RWPE1 (cell line): ENCODE measurements at regions not wholly inside any gene's neighbourhood (a gene's known extent, or its start where the extent isn't known, plus 50 kb on each side); places are given as distances from the start of the nearest gene placed in this dataset.

ENCODE experiments used
- CTCF ChIA-PET: fragments of 350-600 bp; sonication (Branson Sonifier 250); formaldehyde crosslinking; extraction: SDS; loops from one replicate; lab custom pipeline; 2021; lab: Yijun Ruan, JAX
- POLR2A ChIA-PET: fragments of 400-600 bp; formaldehyde crosslinking; extraction: SDS; loops from one replicate; lab custom pipeline; 2020; ENCODE audit warnings: antibody characterized with exemption; ENCODE audit not compliant: low non-redundant PET; lab: Yijun Ruan, JAX
- DNase-seq: peaks from one replicate; pipeline ENCODE4 v3.0.0; 2012; ENCODE audit warnings: low spot score
- H3K27ac ChIP-seq: fragments of 450-650 bp; 2 replicates; pipeline ENCODE4 v1.5.1; 2017
- TF ChIP-seq, protein P1 (sequence below): fragments of 450-650 bp; conservative IDR thresholded peaks from 2 replicates; pipeline ENCODE4 v1.5.1; 2017; ENCODE audit warnings: low read depth, mild to moderate bottlenecking

DNA sequence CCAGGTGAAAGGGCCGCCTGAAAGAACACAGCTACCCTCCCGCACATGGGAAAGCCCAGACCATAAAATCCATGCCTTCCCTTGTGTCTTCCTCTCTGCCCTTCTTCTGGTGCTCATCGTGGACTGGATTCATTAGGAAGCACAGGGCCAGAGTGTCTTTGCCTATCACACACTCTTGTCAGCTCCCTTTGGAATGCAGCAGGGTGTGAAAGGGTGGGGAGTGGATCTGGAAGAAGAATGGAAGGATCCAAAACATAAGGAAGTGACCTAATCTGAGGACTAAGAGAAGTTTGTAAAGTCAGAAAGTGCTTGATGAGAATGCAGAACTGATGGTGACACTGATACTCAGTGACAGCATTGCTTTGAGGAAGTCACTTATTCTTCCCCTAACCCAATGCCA lies 1147.3 kb upstream of the GOT2 start:
- TF ChIP-seq, protein P1, sequence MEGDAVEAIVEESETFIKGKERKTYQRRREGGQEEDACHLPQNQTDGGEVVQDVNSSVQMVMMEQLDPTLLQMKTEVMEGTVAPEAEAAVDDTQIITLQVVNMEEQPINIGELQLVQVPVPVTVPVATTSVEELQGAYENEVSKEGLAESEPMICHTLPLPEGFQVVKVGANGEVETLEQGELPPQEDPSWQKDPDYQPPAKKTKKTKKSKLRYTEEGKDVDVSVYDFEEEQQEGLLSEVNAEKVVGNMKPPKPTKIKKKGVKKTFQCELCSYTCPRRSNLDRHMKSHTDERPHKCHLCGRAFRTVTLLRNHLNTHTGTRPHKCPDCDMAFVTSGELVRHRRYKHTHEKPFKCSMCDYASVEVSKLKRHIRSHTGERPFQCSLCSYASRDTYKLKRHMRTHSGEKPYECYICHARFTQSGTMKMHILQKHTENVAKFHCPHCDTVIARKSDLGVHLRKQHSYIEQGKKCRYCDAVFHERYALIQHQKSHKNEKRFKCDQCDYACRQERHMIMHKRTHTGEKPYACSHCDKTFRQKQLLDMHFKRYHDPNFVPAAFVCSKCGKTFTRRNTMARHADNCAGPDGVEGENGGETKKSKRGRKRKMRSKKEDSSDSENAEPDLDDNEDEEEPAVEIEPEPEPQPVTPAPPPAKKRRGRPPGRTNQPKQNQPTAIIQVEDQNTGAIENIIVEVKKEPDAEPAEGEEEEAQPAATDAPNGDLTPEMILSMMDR: no peak
- ChIA-PET POLR2A (no interaction called here), CTCF (interaction anchor here (0.6 kb wide), 2 partner anchors 132 to 454 kb away, joined by 3 read pairs; no protein-coding TSS in a partner anchor)
- no peak for DNase-seq
- H3K27ac ChIP-seq: no peak overlapping the region

DNA sequence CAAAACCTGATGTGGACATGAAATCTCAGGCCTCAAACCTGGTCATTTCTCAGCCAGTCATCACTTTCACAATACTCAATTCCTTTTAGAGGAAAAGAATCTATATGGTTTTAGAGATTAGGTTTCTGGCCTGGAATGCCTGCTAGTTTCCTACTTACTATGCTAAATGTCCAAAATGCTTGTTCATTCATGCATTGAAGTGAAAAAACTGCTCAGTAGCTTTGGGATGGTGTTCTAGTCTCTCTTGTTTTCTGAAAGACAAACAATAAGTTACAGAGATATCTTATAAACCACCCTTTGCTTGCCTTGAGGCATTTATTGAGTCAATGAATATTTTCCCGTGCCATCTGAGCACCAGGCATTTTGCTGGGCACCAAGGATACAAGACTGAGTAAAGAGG lies 1146.5 kb upstream of the GOT2 start:
- CTCF ChIA-PET: no interaction called here
- POLR2A ChIA-PET: no interaction called here
- H3K27ac ChIP-seq: no peak overlapping the region
- DNase-seq: no peak
- TF ChIP-seq, protein P1: no peak

DNA sequence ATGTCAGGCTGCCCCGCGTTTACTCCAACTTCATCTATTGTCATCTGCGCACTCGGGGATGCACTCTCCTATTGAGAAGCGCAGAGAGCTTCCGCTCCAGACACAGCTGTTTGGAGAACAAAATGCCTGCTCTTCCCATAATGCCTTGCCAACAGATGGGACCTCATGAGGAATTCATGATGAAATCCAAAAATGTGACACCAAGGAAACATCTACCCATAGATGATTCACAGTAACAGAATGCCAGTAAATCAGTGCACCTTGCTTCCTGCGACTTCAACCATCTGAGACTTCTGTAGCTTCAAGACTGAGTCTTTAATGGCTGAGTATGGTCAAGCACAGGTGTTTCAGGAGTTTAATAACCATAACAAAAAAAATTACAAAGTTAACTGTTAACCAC lies 1144.9 kb upstream of the GOT2 start:
- ChIA-PET POLR2A (no interaction called here), CTCF (no interaction called here)
- no peak for DNase-seq
- TF ChIP-seq, protein P1: no peak
- no peak overlapping the region for H3K27ac ChIP-seq

DNA sequence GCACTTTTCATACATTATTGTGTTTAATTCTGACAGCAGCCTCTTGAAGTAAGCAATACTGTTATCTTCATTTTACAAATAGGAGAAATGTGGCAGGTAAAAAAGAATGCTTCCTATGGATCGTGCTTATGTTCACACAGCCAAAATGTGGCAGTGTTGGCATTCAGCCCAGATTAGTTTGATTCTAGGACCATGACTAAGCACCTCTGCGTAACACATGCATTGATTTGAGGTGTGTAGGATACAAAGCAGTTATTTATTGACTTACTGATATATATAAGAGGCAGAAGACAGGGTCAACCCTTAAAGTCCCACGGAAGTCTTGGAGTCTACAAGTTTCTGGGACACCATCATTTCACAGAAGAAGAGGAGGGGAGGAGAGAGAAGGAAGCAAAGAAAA lies 1144.4 kb upstream of the GOT2 start:
- DNase-seq: peak; percentile 72
- H3K27ac ChIP-seq: no peak overlapping the region
- TF ChIP-seq, protein P1: no peak
- CTCF ChIA-PET: no interaction called here
- POLR2A ChIA-PET: no interaction called here

DNA sequence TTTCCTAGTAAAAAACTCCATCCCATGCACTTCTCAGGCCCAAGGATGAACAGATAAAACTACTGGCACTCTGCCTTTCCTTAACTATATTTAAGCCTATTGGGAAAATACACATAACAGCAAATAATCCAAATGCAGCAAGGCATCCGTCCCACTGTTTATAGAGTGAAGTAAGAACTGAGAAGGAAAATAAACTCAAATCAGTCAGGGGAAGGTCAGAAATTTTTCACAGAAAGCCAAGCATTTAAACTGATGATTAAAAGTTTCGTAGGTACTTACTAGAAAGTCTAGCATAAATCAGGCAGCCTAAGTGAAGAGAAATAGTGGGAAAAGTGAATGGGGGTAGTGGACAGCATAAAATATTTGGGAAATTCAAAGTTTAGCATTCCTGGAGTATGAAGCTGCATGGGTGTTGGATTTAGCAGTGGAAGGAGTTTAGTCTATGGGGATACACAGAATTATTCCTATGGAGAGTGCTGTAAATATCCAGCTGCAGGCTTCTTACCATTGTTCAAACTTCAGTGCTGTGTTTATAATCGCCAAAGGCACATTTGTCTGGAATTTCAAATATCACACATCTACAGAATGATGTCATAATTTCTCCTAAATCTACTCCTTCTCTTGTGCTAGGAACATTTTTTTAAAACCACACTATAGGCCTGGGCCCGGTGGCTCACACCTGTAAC lies 1131.0 kb upstream of the GOT2 start:
- TF ChIP-seq, protein P1: no peak
- POLR2A ChIA-PET: no interaction called here
- H3K27ac ChIP-seq: no peak overlapping the region
- CTCF ChIA-PET: no interaction called here
- DNase-seq: no peak

DNA sequence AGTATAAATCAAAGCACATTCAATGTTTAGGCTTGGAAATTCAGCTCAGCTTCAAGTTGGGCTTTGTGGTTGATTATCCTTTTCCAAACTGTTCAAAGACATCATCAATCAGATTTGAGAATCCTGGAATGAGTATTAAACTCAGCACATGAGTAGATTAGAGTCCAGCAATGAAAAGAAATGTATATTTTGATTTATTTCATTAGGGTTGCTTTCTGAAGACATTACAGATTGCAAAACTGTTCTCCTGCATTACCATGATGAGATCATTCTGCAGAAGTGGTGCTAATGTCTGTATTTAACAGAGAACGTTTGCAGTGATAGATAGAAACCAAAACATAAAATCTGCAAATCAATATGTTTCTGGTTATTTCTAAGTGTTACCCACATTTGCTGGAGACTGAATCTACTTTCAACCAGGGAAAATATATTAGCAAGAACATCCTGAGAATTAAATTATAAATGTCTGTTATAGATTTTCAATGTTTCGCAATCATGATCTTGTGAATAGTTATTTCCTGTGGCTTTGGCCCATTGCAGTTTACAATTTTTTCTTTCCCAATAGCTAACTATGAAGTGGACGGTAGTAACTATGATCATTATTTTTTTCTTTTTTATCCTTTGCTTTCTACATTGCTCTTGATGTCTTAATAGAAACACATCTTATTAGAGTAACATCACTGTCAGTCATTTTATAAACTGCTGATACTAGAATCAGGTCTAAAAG lies 1125.7 kb upstream of the GOT2 start:
- CTCF ChIA-PET: no interaction called here
- H3K27ac ChIP-seq: no peak overlapping the region
- DNase-seq: no peak
- POLR2A ChIA-PET: no interaction called here
- TF ChIP-seq, protein P1: no peak
